DMS114 treated with DMSO at 0.1 percent for 48 hours (cell line): ENCODE measurements at regions not wholly inside any gene's neighbourhood (a gene's known extent, or its start where the extent isn't known, plus 50 kb on each side); places are given as distances from the start of the nearest gene placed in this dataset.

Experiments used
- DNase-seq: peaks from one replicate; lab custom pipeline; 2025; ENCODE audit not compliant: unreplicated experiment; lab: John Stamatoyannopoulos, UW

DNA sequence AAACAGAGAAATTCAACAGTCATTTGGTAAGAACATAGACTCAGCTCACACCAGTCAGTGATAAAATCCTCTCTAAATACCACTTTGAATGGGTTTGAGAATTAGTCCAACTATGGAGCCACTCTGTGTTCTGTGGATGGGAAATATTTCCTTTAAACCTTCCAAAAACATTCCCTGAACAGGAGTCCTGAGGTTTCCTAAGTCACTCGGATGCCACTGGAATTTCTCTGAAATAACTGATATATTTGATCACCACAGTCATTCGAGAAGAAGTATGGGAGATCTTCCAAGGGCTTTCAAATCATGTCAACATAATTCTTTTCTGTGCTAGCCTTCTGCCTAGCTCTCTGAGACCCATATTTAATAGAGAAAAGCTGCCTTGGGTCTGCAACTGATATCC, 958.6 kb downstream of the STIM2 start:
- no peak for DNase-seq

DNA sequence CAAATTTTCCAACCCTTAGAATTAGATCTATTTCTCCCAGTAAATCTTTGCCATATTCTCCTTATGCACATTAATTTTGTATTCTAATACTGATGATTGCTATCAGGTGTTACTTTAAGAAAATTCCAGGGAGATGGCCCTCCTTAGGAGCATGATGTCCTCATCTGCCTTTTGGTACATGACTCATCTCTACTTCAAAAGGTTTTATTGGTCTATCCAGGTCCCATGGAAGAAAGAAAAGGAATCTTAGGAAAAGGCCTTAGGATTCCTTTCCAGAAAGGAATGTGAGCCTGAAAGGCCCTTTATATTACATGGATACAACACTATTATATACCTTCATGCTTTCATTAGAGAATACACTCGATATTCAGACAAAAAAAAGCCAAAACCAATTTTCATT, 968.2 kb downstream of the STIM2 start:
- DNase-seq = no peak

DNA sequence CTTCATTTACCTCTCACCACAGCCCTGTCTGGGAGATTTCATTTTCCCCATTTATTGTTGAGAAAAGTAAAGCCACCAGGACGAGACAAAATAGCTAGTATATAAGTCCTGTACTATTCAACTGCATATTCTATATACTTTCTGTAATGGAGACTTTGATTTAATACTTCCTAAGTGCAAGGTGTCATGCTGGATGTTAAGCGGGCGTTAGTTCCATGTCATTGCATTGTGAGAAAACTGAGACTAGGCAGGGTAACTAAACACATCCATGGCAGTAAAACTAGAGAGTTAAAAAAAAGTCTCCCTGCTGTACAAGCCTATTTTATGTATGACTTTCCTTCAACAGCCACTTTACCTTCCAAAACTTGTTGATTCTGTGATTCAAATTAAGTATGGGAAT, 969.6 kb downstream of the STIM2 start:
- no peak for DNase-seq

DNA sequence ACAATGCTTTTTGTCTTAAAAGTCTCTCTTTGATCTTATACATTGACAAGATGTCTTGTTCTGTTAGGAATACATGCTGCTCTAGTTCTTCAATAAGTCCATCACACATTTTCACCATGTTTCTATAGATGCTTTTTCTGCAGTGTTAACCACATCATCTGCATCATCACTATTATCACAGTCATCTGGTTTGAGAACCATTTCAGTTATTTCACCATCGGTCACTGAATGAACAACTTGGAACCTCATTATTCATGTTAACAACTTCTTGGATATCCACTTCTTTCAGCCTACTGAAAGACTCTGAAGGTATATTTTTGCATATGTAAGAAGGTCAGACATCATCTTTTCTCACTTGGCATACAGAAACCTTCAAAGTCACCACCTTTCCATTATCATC, 975.2 kb downstream of the STIM2 start:
- DNase-seq = no peak

DNA sequence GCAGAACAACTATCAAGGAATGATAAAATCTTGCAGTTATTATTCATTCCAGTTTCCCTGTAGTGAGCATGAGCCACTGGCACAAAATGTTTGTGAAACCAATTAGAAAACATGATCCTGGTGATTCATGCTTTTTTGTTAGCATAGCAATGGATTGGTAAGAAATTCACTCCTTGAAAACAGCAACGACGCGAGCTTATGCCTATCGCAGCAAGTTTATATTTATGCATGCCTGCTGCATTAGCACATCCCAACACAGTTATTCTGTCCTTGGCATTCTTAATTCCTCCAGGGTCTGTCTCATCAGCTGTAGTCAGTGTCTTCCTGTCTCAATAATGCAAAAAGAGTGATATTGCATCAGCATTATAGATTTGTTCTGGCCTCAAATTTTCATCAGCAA, 975.9 kb downstream of the STIM2 start:
- no peak for DNase-seq

DNA sequence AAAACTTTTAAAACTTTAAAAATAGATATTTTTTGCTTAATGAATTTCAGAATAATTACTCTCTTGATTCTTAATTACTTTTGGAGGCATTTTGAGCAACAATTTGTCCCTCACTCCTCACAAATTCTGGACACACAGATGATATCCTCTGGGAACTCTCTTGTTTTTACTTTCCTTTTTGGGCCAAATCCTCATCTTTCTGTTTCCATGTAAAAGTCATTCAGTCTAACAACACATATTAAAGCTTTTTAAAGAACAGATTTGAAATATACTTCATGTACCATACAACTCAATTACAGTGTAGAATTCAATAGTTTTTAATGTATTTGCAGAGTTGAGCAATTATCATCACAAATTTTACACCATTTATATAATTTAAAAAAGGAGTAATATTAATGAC, 983.1 kb downstream of the STIM2 start:
- DNase-seq = no peak

DNA sequence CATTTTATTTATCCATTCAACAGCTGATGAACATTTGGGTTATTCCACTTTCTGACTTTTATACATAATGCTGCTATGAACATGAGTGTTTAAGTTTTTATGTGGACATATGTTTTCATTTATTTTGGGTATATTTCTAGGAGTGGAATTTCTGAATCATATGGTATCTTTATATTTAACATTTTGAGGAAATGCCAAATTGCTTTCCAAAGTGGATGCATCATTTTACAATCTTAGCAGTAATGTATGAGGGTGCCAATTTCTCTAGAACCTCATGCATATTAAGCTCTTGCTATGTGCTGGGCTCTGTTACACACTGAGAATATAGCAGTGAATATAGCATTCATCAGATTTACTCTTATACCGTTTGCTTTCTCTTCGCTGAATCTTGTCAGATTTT, 983.7 kb downstream of the STIM2 start:
- no peak for DNase-seq

DNA sequence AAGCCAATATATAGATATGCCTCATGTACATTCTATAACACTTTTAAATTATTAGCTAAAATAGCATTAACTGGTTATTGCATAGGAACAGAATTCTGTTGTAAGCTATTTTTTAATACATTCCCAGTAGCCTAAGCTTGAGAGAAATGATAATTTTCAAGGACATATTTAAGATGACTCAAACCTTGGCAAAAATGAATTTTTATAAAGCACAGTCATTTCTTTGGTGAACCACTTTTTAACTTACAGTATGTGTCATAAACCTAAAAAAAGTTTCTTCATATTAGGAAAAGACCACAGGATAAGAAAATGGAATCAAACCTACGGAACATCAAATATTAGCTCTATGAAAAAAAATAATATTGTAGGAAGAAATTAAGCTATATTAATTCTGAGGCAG, 986.3 kb downstream of the STIM2 start:
- no peak for DNase-seq

DNA sequence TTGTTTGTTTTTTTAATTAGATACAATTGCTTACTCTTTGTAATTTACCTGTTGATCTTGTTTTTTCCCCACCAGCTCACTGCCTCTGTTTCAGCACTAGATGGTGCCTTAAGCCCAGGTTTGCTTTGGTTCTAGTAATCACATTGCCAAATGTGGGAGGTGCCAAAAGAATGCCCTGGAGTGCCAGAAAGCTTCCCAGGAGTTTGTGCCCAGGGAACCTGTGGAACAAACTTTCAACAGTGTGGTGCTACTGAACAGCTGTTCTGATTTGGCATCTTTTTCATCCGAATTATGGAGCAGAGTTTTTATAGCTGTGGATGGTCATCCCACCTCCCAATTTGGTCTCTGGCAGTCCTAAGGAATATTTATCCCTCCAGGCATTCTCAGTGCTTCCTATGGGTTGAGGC, 1000.7 kb downstream of the STIM2 start:
- DNase-seq = no peak

DNA sequence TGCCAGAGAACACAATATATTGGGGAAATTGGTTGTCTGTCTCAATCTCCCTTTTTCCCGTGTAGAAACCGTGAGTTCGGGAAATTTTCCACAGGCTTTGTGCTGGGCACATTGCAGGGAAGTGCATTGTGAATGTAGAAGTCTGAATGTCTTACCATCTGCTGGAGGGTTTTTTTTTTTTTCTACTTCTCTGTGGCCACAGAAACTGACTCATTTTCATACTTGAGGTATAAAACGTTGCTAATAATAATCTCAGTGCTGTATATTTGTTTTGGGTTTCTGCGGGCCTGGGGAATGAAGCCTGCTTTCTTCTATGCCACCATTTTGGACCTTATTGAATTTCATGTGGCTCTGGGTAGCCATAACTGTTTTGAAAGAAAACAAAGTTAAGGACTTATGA, 1001.2 kb downstream of the STIM2 start:
- no peak for DNase-seq

DNA sequence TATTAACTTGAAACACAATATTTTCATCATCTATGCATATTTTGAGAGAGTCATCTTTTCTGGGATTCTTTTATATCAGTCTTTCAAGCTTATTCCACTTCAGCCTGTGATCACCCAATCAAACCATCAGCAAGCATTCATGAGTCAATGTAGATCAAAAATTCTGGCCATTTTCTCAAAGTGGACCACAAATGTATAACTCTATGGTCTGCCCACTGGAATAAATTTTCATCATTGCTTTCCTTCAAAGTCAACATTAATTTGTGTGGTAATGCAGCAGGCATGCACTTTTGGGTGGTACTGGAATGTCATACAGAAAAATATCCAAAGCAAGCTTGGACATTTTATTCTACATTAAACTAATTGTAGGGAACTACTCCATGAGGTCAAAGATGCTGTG, 1013.0 kb downstream of the STIM2 start:
- no peak for DNase-seq

DNA sequence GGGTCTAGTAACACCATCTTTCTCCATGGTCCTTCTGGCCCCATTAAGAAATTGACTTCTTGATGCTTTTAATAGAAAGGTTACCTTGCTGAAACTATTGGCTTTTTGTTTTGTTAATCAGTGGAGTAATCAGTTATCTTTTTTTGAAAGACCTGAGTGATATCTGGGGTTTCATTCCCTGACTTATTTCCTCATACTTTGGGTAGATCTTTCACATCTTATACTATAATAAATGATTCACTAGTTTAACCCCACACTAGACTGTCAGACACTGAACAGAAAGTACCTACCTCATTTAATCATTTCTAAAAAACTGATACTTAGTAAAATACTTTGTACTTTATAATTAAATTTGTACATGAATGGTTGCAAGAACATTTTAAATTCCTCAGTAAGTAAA, 1021.1 kb downstream of the STIM2 start:
- no peak for DNase-seq

DNA sequence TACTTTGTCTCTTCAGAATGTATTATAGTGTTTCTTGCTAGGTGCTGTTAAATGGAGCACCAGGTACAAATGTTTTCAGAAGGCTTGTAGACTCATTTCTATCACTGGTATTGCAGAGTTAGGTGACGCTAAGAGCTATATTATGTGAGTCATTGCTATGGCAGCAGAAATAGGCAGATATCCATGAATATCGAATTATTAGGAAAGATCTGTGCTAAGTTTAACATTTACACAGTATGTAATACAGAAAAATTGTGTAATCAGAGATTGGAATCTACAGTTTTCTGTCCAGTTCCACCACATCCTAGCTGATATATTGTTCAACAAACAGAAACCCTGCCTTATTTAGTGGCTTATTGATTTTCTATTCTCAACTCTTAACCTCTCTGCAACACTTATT, 1025.5 kb downstream of the STIM2 start:
- no peak for DNase-seq

DNA sequence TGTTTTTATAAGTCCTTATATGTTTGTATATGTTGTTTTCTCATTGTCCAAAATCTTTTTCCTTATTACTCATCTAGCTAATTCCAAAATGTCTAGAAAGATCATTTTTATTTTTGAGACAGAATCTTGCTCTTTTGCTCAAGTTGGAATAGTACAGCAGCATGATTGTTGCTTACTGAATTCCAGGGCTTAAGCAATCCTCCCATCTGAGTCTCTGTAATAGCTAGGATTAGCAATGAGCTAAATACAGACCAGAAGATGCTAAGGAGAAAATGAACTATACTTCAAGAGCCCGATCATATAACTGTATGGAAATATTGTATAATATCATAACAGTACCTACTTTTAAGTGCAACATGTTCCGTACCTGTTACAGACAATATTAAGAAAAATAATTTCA, 1027.0 kb downstream of the STIM2 start:
- DNase-seq = no peak

DNA sequence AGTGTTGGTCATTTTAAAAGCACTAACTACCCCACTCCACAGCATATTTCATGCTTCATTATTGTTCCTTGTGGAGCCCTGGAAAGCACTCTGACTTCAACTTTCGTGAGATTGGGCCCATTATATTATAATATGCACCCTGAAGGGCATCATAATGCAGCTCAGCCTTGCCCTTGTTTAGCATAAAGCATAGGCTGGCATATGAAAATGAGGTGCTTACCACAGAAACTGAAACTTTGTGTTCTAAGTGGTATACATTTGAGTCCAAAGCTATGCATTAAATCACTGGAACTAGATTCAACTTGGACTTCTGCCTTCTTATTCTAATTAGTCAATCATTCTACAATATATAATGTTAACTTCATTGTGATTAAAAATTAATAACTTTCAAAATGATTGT, 1027.9 kb downstream of the STIM2 start:
- DNase-seq = no peak

DNA sequence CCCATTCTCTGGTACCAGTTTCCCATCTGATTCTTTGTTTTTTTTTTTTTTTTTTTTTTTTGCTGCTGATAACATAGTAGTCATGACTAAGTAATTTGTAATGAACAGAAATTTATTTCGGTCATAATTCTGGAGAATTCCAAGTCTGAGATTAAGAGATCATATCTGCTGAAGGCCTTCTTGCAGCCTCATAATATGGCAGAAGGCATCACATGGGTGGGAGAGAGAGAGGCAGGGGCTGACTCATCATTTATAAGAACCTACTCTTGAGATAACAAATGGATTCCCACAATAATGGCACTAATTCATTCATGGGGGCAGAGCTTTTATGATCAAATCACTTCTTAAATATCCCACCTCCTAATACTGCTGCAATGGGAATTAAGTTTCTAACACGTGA, 1034.3 kb downstream of the STIM2 start:
- no peak for DNase-seq

DNA sequence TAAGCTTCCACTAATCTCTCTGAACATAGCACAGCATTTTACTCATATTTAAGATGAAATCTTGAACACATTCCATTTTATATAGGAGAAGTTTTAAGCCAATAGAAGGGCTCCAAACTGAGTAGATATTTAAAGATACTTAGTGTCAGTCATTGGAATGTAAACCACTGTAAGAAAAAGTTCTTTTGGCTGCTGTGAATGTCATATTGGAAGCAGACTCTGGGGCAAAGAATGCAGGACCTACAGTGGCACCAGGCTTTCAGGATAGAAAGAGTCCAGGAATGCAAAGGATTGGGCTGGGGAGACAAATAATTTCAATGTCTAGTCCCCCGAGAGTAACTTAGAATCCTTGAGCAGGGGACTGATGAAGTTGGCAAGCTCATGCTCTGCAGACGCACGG, 1047.7 kb downstream of the STIM2 start:
- DNase-seq = no peak

DNA sequence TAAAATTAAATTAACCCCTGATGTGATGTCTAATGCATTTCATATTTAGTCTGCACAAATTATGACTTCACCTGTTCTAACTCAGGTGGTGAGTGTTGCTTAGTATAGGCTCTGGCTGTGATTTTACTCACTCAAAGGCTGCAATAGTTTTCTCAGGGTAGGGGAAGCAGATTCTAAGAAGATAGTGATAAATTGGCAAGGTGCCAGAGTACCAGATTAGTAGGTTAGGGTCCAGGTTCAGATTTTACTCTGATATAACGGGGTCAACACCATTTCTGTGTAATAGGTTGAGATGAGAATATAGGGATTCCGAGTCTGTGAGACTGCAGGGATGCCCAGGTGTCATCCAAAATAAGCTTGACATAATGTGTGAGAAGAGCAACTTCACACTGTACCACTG, 1049.6 kb downstream of the STIM2 start:
- DNase-seq = no peak

DNA sequence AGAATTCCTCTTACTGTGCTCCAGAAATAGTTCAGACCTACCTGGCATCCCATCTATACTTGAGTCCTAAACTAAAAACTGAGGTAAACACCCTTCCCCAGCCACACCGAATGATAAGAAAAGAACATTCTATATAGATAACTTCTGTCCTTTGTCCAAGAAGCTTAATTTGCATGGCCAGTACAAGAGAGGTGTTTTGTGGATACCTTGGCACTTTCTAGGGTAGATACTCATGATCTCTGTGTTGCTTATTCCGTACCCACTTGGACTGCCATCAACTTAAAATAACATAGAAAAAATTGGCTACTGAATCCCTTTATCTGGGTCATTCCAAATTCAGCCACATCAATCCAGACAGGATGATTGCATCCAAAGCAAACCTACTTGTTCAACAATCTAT, 1050.4 kb downstream of the STIM2 start:
- no peak for DNase-seq

DNA sequence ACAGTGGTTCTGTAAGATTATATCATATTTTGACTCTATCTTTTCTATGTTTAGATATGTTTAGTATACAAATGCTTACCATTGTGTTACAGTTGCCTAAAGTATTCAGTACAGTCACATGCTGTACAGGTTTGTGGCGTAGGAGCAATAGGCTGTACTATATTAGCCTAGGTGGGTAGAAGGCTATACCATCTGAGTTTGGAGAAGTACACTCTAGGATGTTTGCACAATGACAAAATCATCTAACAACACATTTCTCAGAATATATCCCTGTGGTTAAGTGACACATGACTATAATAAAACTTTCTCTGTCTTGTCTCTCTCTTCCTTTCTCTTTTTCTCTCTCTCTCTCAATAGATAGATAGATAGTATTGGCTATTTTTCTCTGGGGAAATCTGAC, 1053.1 kb downstream of the STIM2 start:
- DNase-seq = no peak

DNA sequence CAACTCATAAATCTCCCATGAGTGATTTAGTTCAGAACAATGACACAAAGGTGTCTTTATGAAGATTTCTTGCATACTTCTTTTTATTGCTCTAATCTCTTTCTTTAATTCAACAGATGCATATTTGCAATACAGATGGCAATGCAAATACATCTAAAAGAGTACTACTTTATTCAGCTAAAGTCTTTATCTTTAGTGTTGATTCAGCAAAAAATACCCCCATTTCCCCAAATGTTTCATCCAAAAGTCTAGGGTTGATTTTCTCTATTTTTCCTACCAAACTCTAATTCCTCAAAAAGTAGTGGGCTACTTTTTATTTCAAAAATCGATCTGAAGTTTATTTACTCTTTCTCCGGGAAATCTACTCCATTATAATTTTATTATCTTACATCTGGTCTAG, 1055.2 kb downstream of the STIM2 start:
- no peak for DNase-seq

DNA sequence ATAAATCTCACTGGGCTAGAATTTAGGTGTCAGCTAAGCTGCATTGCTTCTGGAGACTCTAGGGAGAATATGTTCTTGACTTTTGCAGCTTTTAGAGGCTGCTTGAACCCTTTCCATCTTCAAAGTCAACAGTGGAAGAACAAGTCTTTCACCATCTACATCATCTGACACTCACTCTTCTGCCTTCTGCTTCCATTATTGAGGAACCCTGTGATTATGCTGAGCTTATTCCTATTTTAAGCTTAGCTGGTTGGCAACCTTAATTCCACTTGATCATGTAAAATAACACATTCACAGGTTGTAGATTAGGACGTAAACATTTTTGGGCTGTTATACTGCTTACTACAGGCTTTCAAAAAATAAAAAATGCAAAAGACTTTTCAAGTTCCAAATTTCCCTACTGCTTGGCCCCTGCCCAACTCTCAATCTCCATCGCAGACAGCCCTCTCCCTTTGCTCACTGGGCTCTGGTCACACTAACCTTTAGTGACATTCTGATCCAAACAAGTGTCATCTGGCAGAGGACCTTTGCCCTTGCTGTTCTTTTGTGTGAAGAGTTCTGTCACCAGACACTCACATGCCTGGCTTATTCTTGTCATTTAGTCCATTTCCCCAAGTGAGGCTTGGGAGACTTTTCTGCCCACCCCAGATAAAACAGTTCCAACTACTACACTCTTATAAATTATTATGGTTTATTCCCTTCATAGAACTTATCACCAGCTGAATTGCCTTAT, 1056.0 kb downstream of the STIM2 start:
- DNase-seq = no peak

DNA sequence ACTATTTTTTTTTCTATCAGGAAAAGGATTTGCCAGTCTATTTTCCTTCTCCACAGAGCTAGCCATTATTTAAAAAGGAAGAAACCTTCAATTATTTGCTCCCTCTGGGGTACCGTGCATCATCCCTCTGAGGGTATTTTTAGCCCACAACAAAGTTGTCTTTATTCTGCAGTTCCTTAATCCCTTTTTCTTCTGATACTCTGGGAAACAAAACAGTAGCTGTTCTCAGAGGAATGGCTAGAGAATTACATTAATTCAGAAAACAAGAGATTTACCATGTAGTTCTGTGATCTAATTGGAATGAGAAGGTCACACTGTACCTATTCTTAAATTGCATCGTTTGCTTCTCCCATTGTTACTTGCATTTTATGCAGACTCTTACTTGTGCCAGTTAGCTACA, 1056.7 kb downstream of the STIM2 start:
- DNase-seq = no peak

DNA sequence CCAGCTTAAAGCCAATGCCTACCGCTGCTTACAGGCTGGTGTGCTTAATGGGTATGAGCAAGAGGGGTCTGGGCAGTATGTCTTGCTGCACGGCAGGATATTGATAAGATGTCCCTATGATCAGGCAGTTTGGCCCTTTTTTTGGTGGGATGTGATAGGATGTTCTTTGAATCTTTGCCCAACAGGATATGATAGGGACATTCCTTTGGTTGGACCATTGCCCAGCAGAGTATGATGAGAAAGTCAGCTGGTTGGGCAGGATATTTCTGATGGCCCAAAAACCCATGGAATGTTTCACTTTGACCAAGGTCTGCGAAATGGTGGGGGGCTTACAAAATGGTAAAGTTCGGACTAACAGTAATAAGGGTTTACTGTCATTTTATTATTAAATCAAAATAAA, 1060.6 kb downstream of the STIM2 start:
- no peak for DNase-seq
